ENCODE measurements at regions not wholly inside any gene's neighbourhood (a gene's known extent, or its start where the extent isn't known, plus 50 kb on each side); places are given as distances from the start of the nearest gene placed in this dataset.

DNA sequence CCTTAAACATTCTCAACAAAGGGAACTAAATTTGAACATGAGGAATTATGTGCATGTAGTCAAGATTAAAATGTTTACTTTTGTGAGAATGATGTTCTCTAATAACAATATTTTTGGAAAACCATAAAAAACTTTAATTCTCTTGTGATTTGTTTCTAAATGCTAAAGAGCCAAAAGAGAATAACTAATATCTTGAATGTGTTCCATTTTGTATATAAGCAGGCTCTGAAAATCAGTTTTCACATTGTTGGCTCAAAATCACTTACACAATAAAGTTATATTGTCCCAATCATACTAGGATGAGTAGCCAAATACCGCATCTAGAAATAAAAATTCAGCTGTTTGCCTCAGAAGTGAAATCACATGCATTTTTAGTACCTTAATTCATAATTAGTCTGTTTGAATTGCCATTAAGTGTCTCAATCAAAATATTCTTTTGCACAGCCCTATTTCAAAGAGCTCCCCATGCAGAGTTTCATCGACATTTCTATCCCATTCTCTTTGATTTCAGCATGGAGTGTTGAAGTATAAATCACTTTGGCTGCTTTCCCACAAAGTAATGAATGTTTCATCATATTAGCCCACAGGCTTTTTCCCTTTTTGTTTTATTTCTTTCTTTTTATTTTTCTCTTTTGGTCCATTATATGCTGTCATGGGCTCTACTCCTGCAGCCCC lies 420.3 kb upstream of the POM121L12 start:
- TF ChIP-seq, protein P1, sequence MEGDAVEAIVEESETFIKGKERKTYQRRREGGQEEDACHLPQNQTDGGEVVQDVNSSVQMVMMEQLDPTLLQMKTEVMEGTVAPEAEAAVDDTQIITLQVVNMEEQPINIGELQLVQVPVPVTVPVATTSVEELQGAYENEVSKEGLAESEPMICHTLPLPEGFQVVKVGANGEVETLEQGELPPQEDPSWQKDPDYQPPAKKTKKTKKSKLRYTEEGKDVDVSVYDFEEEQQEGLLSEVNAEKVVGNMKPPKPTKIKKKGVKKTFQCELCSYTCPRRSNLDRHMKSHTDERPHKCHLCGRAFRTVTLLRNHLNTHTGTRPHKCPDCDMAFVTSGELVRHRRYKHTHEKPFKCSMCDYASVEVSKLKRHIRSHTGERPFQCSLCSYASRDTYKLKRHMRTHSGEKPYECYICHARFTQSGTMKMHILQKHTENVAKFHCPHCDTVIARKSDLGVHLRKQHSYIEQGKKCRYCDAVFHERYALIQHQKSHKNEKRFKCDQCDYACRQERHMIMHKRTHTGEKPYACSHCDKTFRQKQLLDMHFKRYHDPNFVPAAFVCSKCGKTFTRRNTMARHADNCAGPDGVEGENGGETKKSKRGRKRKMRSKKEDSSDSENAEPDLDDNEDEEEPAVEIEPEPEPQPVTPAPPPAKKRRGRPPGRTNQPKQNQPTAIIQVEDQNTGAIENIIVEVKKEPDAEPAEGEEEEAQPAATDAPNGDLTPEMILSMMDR (IDR thresholded peaks at IDR 0.05; ENCODE audit: insufficient read depth, low read depth, low read length): no peak
- TF ChIP-seq EZH2 (IDR thresholded peaks at IDR 0.05; ENCODE audit: insufficient read depth, low read length): no peak

Measured in astrocyte (in vitro differentiated cells and primary cell).